GM10266 (cell line): ENCODE measurements at regions not wholly inside any gene's neighbourhood (a gene's known extent, or its start where the extent isn't known, plus 50 kb on each side); places are given as distances from the start of the nearest gene placed in this dataset.

ENCODE experiments used
- DNase-seq: peaks from one replicate; pipeline ENCODE4 v3.0.0; 2012; ENCODE audit errors: extremely low spot score
- TF ChIP-seq, protein P1 (sequence below): IDR thresholded peaks from 2 replicates; pipeline ENCODE4 v1.5.1; 2012; ENCODE audit warnings: mild to moderate bottlenecking, low read depth; ENCODE audit not compliant: control insufficient read depth, insufficient read depth; ENCODE audit errors: missing control alignments

DNA sequence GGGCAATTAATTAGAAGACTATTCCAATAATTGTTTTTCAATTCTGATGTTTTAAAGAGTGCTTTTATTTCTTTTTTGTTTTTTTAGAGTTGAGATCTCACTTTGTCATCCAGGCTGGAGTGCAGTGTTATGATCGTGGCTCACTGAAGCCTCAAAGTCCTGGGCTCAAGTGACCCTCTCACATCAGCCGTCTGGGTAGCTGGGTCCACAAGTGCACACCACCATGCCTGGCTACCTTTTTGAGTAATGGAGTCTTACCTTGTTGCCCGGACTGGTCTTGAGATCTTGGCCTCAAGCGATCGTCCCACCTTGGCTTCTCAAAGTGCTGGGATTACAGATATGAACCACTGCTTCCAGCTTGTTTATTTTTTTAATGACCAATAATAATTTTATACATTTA, 207.8 kb downstream of the NDFIP2 start:
- no peak for DNase-seq
- TF ChIP-seq, protein P1, sequence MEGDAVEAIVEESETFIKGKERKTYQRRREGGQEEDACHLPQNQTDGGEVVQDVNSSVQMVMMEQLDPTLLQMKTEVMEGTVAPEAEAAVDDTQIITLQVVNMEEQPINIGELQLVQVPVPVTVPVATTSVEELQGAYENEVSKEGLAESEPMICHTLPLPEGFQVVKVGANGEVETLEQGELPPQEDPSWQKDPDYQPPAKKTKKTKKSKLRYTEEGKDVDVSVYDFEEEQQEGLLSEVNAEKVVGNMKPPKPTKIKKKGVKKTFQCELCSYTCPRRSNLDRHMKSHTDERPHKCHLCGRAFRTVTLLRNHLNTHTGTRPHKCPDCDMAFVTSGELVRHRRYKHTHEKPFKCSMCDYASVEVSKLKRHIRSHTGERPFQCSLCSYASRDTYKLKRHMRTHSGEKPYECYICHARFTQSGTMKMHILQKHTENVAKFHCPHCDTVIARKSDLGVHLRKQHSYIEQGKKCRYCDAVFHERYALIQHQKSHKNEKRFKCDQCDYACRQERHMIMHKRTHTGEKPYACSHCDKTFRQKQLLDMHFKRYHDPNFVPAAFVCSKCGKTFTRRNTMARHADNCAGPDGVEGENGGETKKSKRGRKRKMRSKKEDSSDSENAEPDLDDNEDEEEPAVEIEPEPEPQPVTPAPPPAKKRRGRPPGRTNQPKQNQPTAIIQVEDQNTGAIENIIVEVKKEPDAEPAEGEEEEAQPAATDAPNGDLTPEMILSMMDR: no peak

DNA sequence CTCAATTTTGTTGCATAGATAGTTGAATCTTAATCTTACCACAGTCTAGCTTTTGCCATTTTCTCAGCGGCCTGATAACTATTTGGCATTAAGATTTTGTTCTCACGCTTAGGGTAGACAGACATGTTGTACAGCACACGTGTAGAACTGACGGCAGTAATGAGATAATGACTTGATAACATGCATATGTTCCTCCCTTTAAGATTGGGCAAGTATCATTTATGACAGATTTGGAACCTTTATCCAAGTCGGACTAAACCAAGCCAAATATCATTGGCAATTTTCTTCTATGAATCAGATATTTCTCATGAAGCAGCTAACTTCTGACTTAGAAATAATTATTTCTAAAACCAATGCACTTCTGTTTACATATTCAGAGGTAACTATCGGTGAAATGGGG, 205.5 kb downstream of the NDFIP2 start:
- no peak for DNase-seq
- TF ChIP-seq, protein P1: no peak

- TF ChIP-seq, protein P1: no peak
Observed at GRCh38 chr13:79684371-79684770, 203.4 kb downstream of the NDFIP2 start.

GRCh38 chr13:79682164-79682563, 201.2 kb downstream of the NDFIP2 start:
- TF ChIP-seq, protein P1: no peak
- DNase-seq: no peak

More at GRCh38 chr13:79684371-79684770, 203.4 kb downstream of the NDFIP2 start:
- DNase-seq: no peak

DNA sequence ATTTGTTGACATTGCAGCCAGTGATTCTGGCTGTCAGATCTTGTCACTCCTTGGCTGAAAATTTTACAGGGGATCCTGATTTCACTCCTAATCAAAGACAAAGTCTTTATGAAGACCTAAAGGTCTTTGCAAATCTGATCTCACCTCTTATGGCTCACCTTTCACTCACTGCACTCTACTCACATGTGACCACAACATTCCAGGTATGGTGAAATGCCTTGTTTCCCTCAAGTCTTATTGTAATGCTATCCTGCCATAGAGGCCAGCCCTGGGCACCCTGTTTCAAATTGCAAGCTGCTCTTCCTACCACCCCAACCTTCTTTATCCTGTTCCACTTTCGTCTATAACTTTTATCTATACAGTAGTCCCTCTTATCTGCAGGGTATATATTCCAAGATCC, 200.1 kb downstream of the NDFIP2 start:
- TF ChIP-seq, protein P1: no peak
- no peak for DNase-seq

DNA sequence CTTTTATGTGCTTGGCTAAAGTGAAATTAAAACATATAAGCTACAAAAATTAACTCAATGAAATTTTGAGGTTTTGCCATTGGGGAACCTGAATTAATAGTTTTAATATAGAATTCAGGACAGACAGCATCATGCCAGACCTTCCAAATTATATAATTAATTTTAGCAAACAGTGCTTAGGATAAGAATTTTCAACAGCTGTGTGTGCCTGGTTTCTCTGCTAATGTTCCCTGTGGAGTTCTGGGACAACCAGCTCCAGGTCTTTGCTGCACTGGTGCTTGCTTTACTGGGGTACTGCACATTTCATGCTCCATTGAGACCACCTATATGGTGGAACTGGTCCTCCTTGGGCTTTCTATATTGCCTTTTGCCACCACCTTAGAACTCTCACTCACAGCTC, 199.5 kb downstream of the NDFIP2 start:
- DNase-seq: no peak
- TF ChIP-seq, protein P1: no peak

- TF ChIP-seq, protein P1: peak; percentile 93
- peak; percentile 16 for DNase-seq
Observed at GRCh38 chr13:79679334-79679733, 198.4 kb downstream of the NDFIP2 start.
